Peyer's patch (tissue), 4 donors: ENCODE measurements at regions not wholly inside any gene's neighbourhood (a gene's known extent, or its start where the extent isn't known, plus 50 kb on each side); places are given as distances from the start of the nearest gene placed in this dataset.

Experiments
- DNase-seq, 3 donors: peaks; one replicate each; pipeline ENCODE4 v3.0.0-alpha.2; 2017 to 2019
- H3K27ac ChIP-seq, 4 donors: fragments of 200-600 bp; sonication (generic); one replicate each; pipeline ENCODE4 v1.5.1; 2016 to 2019
- H3K27me3 ChIP-seq, 2 donors: fragments of 200-600 bp; sonication (generic); one replicate each; pipeline ENCODE4 v1.5.1; 2019
- H3K36me3 ChIP-seq, 3 donors: fragments of 200-600 bp; sonication (generic); one replicate each; pipeline ENCODE4 v1.5.1; 2016 to 2019
- H3K4me1 ChIP-seq, 4 donors: fragments of 200-600 bp; sonication (generic); one replicate each; pipeline ENCODE4 v1.5.1; 2016 to 2019
- H3K4me3 ChIP-seq, 4 donors: fragments of 200-600 bp; sonication (generic); 1 replicate in 3 of 4; 2 replicates in 1 of 4; pipeline ENCODE4 v1.5.1; 2016 to 2019; ENCODE audit warnings: mild to moderate bottlenecking in 1 of 4
- H3K9me3 ChIP-seq, 4 donors: fragments of 200-600 bp; sonication (generic); one replicate each; pipeline ENCODE4 v1.5.1; 2016 to 2019; ENCODE audit warnings: mild to moderate bottlenecking in 1 of 4
- CTCF ChIP-seq, 6 experiments: fragments of 450-650 bp in 4 of 6; fragments of 200-600 bp in 2 of 6; sonication (generic) in 1 of 6; IDR thresholded peaks; one replicate each; pipeline ENCODE4 v1.5.1; 2017 to 2019; ENCODE audit warnings: antibody characterized with exemption in 6 of 6, mild to moderate bottlenecking in 3 of 6, moderate library complexity in 1 of 6
- POLR2A ChIP-seq, 2 donors: fragments of 450-650 bp; IDR thresholded peaks; one replicate each; pipeline ENCODE4 v1.5.1; 2017; ENCODE audit warnings: antibody characterized with exemption in 2 of 2, mild to moderate bottlenecking in 2 of 2, moderate library complexity in 2 of 2

GRCh38 chr12:132407451-132407961 lies 78.1 kb upstream of the GALNT9 start:
- Histone ChIP-seq H3K27me3 (no peaks in the 10 kb centered on the region), H3K36me3 (no peaks in the 10 kb centered on the region), H3K9me3 (no peaks in the 10 kb centered on the region), H3K4me1 (no peaks in the 10 kb centered on the region), H3K27ac (no peak overlapping the region), H3K4me3 (no peak overlapping the region)
- TF ChIP-seq CTCF (IDR thresholded peaks at IDR 0.05) (no peak), POLR2A (IDR thresholded peaks at IDR 0.05) (no peak)
- no peak for DNase-seq

GRCh38 chr12:132406493-132407450 lies 77.4 kb upstream of the GALNT9 start:
- TF ChIP-seq CTCF (IDR thresholded peaks at IDR 0.05) (no peak), POLR2A (IDR thresholded peaks at IDR 0.05) (no peak)
- H3K9me3 ChIP-seq, result no peaks in the 10 kb centered on the region
- no peaks in the 10 kb centered on the region for H3K4me1 ChIP-seq
- no peaks in the 10 kb centered on the region for H3K36me3 ChIP-seq
- H3K27me3 ChIP-seq, result no peaks in the 10 kb centered on the region
- DNase-seq, result no peak
- H3K27ac ChIP-seq, result no peak overlapping the region
- no peak overlapping the region for H3K4me3 ChIP-seq

- no peaks in the 10 kb centered on the region for H3K27me3 ChIP-seq
- no peaks in the 10 kb centered on the region for H3K9me3 ChIP-seq
- H3K4me3 ChIP-seq, result no peak overlapping the region
- no peaks in the 10 kb centered on the region for H3K4me1 ChIP-seq
- H3K27ac ChIP-seq, result no peak overlapping the region
- TF ChIP-seq CTCF (IDR thresholded peaks at IDR 0.05) (no peak), POLR2A (IDR thresholded peaks at IDR 0.05) (no peak)
- no peak for DNase-seq
- H3K36me3 ChIP-seq, result no peaks in the 10 kb centered on the region
Observed at GRCh38 chr12:132405742-132406251, 76.4 kb upstream of the GALNT9 start.

- Histone ChIP-seq H3K27ac (no peak overlapping the region), H3K27me3 (no peaks in the 10 kb centered on the region), H3K9me3 (no peaks in the 10 kb centered on the region), H3K4me3 (no peak overlapping the region), H3K36me3 (no peaks in the 10 kb centered on the region), H3K4me1 (no peaks in the 10 kb centered on the region)
- no peak for DNase-seq
- TF ChIP-seq POLR2A (IDR thresholded peaks at IDR 0.05), result no peak
- no peak for TF ChIP-seq CTCF (IDR thresholded peaks at IDR 0.05)
Observed at GRCh38 chr12:132404951-132405741, 75.8 kb upstream of the GALNT9 start.

- Histone ChIP-seq H3K4me3 (no peak overlapping the region), H3K27ac (no peak overlapping the region), H3K9me3 (no peaks in the 10 kb centered on the region), H3K27me3 (no peaks in the 10 kb centered on the region), H3K36me3 (no peaks in the 10 kb centered on the region), H3K4me1 (no peaks in the 10 kb centered on the region)
- TF ChIP-seq POLR2A (IDR thresholded peaks at IDR 0.05) (no peak), CTCF (IDR thresholded peaks at IDR 0.05) (no peak)
- DNase-seq, result no peak
Observed at GRCh38 chr12:132404435-132404855, 75.1 kb upstream of the GALNT9 start.
